MG63 (cell line): ENCODE measurements at regions not wholly inside any gene's neighbourhood (a gene's known extent, or its start where the extent isn't known, plus 50 kb on each side); places are given as distances from the start of the nearest gene placed in this dataset.

Source experiments
- DNase-seq: peaks from one replicate; pipeline ENCODE4 v3.0.0-alpha.2; 2020
- H3K27me3 ChIP-seq: fragments of 250-450 bp; sonication (Bioruptor Pico); 2 replicates; pipeline ENCODE4 v1.5.1; 2020; ENCODE audit warnings: mild to moderate bottlenecking, moderate library complexity
- H3K36me3 ChIP-seq: fragments of 250-450 bp; sonication (Bioruptor Pico); 2 replicates; pipeline ENCODE4 v1.5.1; 2020; ENCODE audit warnings: mild to moderate bottlenecking, moderate library complexity
- H3K4me3 ChIP-seq: fragments of 250-450 bp; sonication (Bioruptor Pico); 2 replicates; pipeline ENCODE4 v1.5.1; 2020; ENCODE audit warnings: mild to moderate bottlenecking, moderate library complexity
- H3K9me3 ChIP-seq: fragments of 250-450 bp; sonication (Bioruptor Pico); 2 replicates; pipeline ENCODE4 v1.5.1; 2020; ENCODE audit warnings: mild to moderate bottlenecking, moderate library complexity

- H3K27me3 ChIP-seq = no peaks in the 10 kb centered on the region
- H3K4me3 ChIP-seq = no peak overlapping the region
- no peaks in the 10 kb centered on the region for H3K36me3 ChIP-seq
- no peak for DNase-seq
- no peaks in the 10 kb centered on the region for H3K9me3 ChIP-seq
Observed at GRCh38 chr2:41900101-41900577, 147.7 kb upstream of the PKDCC start.

GRCh38 chr2:41902897-41903296 lies 144.9 kb upstream of the PKDCC start:
- no peaks in the 10 kb centered on the region for H3K27me3 ChIP-seq
- no peak overlapping the region for H3K4me3 ChIP-seq
- no peaks in the 10 kb centered on the region for H3K36me3 ChIP-seq
- H3K9me3 ChIP-seq = no peaks in the 10 kb centered on the region
- no peak for DNase-seq

GRCh38 chr2:41903474-41904135 lies 144.2 kb upstream of the PKDCC start:
- Histone ChIP-seq H3K27me3 (no peaks in the 10 kb centered on the region), H3K4me3 (no peak overlapping the region), H3K36me3 (no peaks in the 10 kb centered on the region), H3K9me3 (no peaks in the 10 kb centered on the region)
- no peak for DNase-seq

DNA sequence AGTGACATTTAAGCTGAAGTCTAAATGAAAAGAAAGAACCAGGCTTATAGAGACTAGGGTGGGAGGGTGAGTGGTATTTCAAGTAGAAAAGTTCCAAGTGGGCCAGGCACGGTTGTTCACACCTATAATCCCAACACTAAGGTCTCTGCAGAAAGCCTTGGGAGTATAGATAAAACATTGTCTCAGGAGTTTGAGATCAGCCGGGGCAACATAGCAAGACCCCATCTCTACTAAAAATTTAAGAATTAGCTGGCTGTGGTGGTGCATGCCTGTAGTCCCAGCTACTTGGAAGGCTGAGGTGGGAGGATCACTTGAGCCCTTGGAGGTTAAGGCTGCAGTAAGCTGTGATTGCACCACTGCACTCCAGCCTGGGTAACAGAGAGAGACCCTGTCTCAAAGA lies 143.4 kb upstream of the PKDCC start:
- DNase-seq = no peak
- Histone ChIP-seq H3K36me3 (no peaks in the 10 kb centered on the region), H3K9me3 (no peaks in the 10 kb centered on the region), H3K27me3 (no peaks in the 10 kb centered on the region), H3K4me3 (no peak overlapping the region)

GRCh38 chr2:41905597-41906337 lies 142.1 kb upstream of the PKDCC start:
- H3K9me3 ChIP-seq = no peaks in the 10 kb centered on the region
- no peaks in the 10 kb centered on the region for H3K27me3 ChIP-seq
- H3K36me3 ChIP-seq = no peaks in the 10 kb centered on the region
- no peak overlapping the region for H3K4me3 ChIP-seq
- DNase-seq = no peak

GRCh38 chr2:41906338-41906725 lies 141.5 kb upstream of the PKDCC start:
- DNase-seq = peak; percentile 69
- Histone ChIP-seq H3K36me3 (no peaks in the 10 kb centered on the region), H3K9me3 (no peaks in the 10 kb centered on the region), H3K27me3 (no peaks in the 10 kb centered on the region), H3K4me3 (no peak overlapping the region)

DNA sequence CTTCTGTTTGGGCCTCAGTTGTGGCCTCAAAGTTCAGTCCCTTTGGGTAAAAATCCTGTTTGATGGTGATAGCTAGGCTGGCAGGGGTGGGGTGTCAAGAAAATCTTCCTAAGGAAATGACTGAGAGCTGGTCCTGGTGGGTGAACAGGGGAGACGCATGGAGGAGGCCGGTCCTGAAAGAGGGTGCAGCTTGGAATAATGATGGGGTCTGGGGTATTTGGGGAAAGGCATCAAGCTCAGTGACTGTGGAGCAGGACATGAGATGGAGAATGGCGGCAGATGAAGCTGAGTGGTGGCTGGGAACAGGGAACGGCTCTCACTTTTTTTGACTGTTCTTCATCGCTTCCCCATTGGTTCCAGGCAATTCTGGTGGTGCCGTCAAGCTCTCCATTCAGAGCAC lies 140.7 kb upstream of the PKDCC start:
- DNase-seq = no peak
- Histone ChIP-seq H3K9me3 (peaks cover 1% of the 10 kb centered on the region; the same call in 1 of the 2 replicates), H3K36me3 (no peaks in the 10 kb centered on the region), H3K4me3 (no peak overlapping the region), H3K27me3 (no peaks in the 10 kb centered on the region)

- Histone ChIP-seq H3K36me3 (no peaks in the 10 kb centered on the region), H3K27me3 (no peaks in the 10 kb centered on the region), H3K4me3 (no peak overlapping the region), H3K9me3 (peaks cover 2% of the 10 kb centered on the region; the same call in 1 of the 2 replicates)
- DNase-seq = no peak
Observed at GRCh38 chr2:41907771-41908207, 140.0 kb upstream of the PKDCC start.

- no peaks in the 10 kb centered on the region for H3K36me3 ChIP-seq
- no peak for DNase-seq
- no peaks in the 10 kb centered on the region for H3K27me3 ChIP-seq
- peaks cover 2% of the 10 kb centered on the region; the same call in 1 of the 2 replicates for H3K9me3 ChIP-seq
- H3K4me3 ChIP-seq = no peak overlapping the region
Observed at GRCh38 chr2:41908349-41908748, 139.5 kb upstream of the PKDCC start.

- DNase-seq = no peak
- Histone ChIP-seq H3K36me3 (no peaks in the 10 kb centered on the region), H3K27me3 (no peaks in the 10 kb centered on the region), H3K4me3 (no peak overlapping the region), H3K9me3 (peaks cover 2% of the 10 kb centered on the region; the same call in 1 of the 2 replicates)
Observed at GRCh38 chr2:41909584-41909983, 138.2 kb upstream of the PKDCC start.

DNA sequence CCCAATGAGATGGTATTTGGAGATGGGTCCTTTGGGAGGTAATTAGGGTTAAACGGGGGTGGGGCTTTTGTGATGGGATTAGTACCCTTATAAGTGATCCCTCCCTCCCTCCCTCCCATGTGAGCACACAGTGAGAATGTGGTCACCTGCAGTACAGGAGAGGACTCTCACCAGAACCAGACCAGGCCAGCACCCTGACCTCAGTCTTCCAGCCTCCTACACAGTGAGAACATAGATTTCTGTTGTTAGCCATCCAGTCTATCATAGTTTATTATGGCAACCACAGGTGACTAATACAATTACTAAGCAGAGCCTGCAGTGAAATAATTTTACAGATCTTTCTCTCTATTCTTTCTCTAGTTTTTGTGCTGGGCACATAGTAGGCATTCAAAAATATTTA lies 137.7 kb upstream of the PKDCC start:
- peak; percentile 43 for DNase-seq

DNA sequence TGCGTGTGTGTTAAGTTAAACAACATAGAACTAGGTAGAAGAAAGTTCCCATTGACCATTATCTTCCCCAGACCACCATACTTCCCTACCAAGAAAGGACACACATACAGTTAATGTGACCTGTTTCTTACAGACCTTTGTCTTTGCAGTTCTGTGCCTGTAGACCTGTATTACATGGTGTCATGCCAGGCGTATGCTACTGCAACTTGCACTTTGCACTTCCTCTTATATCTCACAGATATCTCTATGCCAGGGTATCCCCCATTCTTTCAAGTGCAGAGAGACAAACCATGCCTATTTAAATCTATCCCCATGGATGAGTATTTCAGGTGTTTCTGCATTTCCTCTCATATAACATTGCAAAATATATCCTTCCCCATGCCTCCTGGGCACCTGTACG lies 136.8 kb upstream of the PKDCC start:
- H3K4me3 ChIP-seq = no peak overlapping the region
- H3K9me3 ChIP-seq = peaks cover 2% of the 10 kb centered on the region; the same call in 1 of the 2 replicates
- no peaks in the 10 kb centered on the region for H3K36me3 ChIP-seq
- H3K27me3 ChIP-seq = no peaks in the 10 kb centered on the region
- DNase-seq = no peak

More for the DNA sequence above, 137.7 kb upstream of the PKDCC start:
- no peak overlapping the region for H3K4me3 ChIP-seq
- no peaks in the 10 kb centered on the region for H3K36me3 ChIP-seq
- H3K27me3 ChIP-seq = no peaks in the 10 kb centered on the region
- peaks cover 2% of the 10 kb centered on the region; the same call in 1 of the 2 replicates for H3K9me3 ChIP-seq

GRCh38 chr2:41912337-41912736 lies 135.5 kb upstream of the PKDCC start:
- H3K27me3 ChIP-seq = no peaks in the 10 kb centered on the region
- DNase-seq = no peak
- H3K36me3 ChIP-seq = no peaks in the 10 kb centered on the region
- peaks cover 2% of the 10 kb centered on the region; the same call in 1 of the 2 replicates for H3K9me3 ChIP-seq
- H3K4me3 ChIP-seq = no peak overlapping the region

DNA sequence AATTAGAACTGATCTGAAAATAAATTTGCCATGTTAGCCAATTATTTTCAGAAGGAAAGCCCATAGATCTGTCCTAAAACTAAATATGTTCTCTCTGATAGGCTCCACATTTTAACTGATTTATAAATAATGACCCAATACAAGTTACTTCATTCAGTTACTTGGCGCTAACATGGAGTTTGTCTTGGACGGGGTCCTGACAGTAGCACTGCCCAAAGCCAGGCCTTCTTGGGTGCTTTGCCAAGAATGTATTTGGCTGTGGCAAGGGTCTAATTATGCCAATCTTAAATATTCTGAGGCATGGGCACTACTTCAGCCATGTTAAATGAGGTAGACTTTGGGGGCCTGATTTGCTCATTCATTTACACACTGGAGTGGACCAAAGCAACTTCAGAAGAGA lies 135.0 kb upstream of the PKDCC start:
- peak; percentile 17 for DNase-seq
- H3K36me3 ChIP-seq = no peaks in the 10 kb centered on the region
- H3K27me3 ChIP-seq = no peaks in the 10 kb centered on the region

DNA sequence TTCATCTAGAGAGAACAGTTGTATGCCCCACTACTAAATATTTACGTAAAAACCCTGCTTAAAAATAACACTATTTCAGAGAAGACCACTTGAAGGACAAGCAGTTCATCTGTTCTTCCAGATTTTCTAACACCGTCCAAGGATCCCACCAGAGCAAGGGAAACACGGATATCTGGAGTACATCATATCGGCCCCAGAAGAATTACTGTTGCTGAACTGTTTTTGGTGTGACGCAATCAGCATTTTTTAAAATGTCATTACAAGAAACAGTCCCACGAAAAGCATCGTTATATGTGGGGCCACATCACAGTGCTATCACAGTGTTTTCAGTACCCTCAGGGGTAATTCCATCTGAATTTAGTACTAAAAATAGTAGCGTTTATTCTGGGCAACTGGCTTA lies 134.5 kb upstream of the PKDCC start:
- Histone ChIP-seq H3K9me3 (peaks cover 2% of the 10 kb centered on the region; the same call in 1 of the 2 replicates), H3K27me3 (no peaks in the 10 kb centered on the region), H3K4me3 (no peak overlapping the region), H3K36me3 (no peaks in the 10 kb centered on the region)
- no peak for DNase-seq

More for the DNA sequence above, 135.0 kb upstream of the PKDCC start:
- Histone ChIP-seq H3K9me3 (peaks cover 2% of the 10 kb centered on the region; the same call in 1 of the 2 replicates), H3K4me3 (no peak overlapping the region)

- DNase-seq = no peak
- no peaks in the 10 kb centered on the region for H3K36me3 ChIP-seq
- H3K4me3 ChIP-seq = no peak overlapping the region
- peaks cover 2% of the 10 kb centered on the region; the same call in 1 of the 2 replicates for H3K9me3 ChIP-seq
- H3K27me3 ChIP-seq = no peaks in the 10 kb centered on the region
Observed at GRCh38 chr2:41913921-41914609, 133.8 kb upstream of the PKDCC start.

DNA sequence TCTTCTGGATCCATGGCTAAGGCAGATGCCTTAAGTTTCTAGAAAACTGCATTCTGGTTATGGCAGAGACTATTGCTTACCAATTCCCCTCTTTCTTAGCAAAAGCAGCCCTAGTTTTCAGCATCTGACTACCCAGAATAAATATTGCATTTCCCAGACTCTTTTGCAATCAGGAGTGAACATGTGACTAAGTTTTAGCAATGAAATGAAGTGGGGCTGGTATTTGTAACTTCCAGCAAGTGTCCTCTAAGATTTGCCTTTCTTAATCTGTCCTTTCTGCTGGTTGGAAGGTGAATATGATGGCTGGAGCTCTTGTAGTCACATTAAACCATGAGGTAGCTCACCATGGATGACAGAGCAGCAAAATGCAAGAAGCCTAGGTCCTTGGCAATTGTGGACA lies 132.9 kb upstream of the PKDCC start:
- no peaks in the 10 kb centered on the region for H3K27me3 ChIP-seq
- peaks cover 2% of the 10 kb centered on the region; the same call in 1 of the 2 replicates for H3K9me3 ChIP-seq
- no peaks in the 10 kb centered on the region for H3K36me3 ChIP-seq
- no peak for DNase-seq
- H3K4me3 ChIP-seq = no peak overlapping the region
